DMS153 treated with DMSO at 0.1 percent for 48 hours (cell line): ENCODE measurements at regions not wholly inside any gene's neighbourhood (a gene's known extent, or its start where the extent isn't known, plus 50 kb on each side); places are given as distances from the start of the nearest gene placed in this dataset.
"Not testable (repeated sequence)": the region's sequence is repeated elsewhere in the genome, so short reads cannot be mapped to it uniquely, and the experiment has no call there.

Experiments used
- DNase-seq: peaks from one replicate; lab custom pipeline; 2025; ENCODE audit not compliant: unreplicated experiment; lab: John Stamatoyannopoulos, UW

- DNase-seq = no peak
Measured at GRCh38 chr18:59848002-59848401, 51.8 kb upstream of the PMAIP1 start.

- DNase-seq = not testable (repeated sequence)
Measured at GRCh38 chr18:59847491-59847846, 52.3 kb upstream of the PMAIP1 start.

- DNase-seq = no peak
Measured at GRCh38 chr18:59846814-59847490, 52.8 kb upstream of the PMAIP1 start.

GRCh38 chr18:59842947-59843346 lies 56.8 kb upstream of the PMAIP1 start:
- no peak for DNase-seq

GRCh38 chr18:59839931-59840685 lies 59.7 kb upstream of the PMAIP1 start:
- no peak for DNase-seq

GRCh38 chr18:59839246-59839645 lies 60.5 kb upstream of the PMAIP1 start:
- no peak for DNase-seq

DNA sequence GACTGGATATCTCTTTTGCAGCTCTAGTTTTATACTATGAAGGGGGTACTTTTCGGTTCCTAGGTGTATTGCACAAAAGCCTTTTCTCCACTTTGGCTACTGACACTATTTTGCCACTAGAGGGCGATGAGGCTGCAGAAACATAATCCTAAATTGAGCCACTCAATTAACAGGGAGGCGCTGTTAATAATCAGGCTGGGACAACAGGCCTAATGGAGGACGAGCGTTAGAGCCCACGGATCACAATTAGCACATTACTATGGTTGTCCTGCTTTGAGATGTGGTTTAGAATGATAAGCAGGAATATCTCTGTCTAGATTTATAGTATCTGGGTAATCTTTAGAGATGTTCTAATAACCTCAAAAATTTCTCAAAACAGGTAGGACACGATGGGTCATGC lies 62.2 kb upstream of the PMAIP1 start:
- peak; percentile 23 for DNase-seq

- no peak for DNase-seq
Measured at GRCh38 chr18:59835605-59836379, 64.0 kb upstream of the PMAIP1 start.

DNA sequence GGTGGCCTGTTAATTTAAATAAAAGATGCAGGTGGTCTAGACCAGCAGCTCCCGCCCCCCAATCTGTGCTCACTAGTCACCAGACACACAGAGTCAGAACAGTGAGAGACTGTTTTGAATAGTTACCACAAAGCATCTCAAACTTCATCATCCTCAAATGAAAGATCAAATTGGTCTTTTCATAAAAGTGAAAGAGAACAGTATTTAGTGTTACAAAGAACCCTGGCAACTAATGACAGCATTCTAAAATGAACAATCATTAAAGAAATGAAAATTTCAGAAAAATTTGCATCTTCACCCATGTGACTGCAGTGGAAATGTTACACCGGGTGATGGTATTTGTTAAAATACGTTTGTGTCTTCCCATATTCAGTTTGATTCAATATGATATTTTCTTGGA lies 65.5 kb upstream of the PMAIP1 start:
- DNase-seq = no peak

DNA sequence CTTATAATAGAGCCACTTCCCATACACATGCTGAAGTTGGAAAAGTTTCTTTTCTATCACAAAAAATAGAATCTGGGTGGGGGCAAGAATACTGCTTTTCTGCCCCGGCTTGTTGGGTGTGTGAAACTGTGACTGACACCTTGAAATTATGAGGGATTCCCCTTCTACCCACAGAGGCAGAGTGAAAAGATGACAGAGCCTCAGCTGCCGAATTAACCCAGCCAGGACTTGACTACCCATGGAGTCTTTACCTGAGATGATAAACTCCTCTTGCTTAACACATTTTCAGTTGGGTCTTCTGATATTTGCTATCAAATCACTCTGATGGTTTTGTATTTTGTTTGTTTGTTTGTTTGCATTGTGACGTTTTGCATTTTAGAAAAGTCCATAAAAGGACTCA lies 66.0 kb upstream of the PMAIP1 start:
- DNase-seq = no peak

DNA sequence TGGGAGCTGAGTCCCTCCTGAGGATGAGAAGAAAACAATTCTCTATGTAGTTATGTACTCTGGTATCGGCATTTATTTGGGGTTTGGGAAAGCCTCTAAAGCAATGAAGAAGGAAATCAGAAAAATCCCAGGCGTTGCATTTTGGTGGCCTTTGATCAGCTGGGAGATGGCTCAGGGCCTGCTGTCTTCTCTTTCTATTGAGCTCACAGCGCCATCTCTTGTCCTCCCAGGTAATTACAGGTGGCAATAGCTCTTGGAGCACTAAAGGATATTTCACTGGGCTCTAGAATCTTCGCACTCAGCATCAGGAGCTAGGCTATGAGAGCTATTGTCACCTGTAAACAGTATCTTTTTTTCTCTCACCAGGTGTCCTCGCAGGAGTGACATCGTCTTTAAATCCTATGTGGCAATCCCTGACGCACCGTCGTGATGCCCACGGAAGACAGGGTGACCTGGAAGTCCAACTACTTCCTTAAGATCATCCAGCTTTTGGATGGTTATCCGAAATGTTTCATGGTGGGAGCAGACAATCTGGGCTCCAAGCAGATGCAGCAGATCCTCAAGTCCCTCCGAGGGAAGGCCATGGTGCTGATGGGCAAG lies 76.1 kb upstream of the PMAIP1 start:
- peak; percentile 60 for DNase-seq

GRCh38 chr18:59822612-59823550 lies 76.9 kb upstream of the PMAIP1 start:
- no peak for DNase-seq

- DNase-seq = no peak
Measured at GRCh38 chr18:59821983-59822382, 77.8 kb upstream of the PMAIP1 start.

GRCh38 chr18:59820663-59821062 lies 79.1 kb upstream of the PMAIP1 start:
- DNase-seq = no peak

DNA sequence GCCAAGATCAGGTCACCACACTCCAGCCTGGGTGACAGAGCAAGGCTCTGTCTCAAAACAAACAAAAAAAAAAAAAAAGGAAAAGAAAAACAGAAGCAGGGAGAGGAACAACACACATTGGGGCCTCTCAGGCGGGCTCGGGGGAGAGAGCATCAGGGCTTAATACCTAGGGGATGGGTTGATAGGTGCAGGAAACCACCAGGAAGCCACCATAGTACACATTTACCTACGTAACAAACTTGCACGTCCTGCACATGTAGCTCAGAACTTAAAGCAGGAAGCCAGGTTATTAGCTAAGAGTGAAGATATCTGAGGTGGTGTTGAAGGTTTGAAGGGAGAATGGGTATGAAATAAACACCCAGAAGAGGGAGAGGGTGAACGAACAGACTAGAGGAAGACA lies 81.0 kb upstream of the PMAIP1 start:
- no peak for DNase-seq

GRCh38 chr18:59814891-59815290 lies 84.9 kb upstream of the PMAIP1 start:
- no peak for DNase-seq

GRCh38 chr18:59813942-59814341 lies 85.9 kb upstream of the PMAIP1 start:
- no peak for DNase-seq

DNA sequence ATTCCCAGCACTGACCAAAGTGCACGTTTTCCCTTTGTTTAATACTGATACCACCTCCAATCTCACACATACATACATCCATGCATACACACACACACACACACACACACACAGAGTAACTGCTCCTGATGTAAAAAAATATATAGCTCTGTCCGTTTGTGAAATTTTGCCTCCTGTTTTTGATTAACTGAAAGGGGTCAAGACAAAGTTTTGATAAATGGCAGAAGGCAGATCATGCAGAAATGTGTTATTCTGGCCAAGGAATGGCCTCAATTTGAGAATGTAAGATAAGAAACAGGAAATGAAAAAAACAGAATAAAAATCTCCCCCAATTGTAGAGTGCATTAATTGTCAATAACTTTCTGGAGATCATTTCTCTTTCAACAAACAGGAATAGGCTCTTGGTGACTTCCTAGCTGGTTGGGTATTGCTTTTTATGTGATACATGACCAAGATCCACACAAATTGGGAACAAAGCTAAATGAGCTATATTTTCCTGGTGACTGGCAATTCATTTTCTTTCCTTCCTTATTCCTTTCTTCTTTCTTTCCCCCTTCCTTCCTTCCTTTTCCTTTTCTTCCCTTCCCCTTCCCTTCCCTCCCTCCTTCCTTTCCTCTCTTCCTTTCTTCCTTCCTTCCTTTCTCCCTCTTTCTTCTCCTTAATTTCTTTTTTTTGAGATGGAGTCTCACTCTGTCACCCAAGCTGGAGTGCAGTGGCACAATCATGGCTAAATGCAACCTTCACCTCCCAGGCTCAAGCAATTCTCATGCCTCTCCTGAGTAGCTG lies 88.9 kb upstream of the PMAIP1 start:
- no peak for DNase-seq

GRCh38 chr18:59810183-59810582 lies 89.6 kb upstream of the PMAIP1 start:
- DNase-seq = no peak

DNA sequence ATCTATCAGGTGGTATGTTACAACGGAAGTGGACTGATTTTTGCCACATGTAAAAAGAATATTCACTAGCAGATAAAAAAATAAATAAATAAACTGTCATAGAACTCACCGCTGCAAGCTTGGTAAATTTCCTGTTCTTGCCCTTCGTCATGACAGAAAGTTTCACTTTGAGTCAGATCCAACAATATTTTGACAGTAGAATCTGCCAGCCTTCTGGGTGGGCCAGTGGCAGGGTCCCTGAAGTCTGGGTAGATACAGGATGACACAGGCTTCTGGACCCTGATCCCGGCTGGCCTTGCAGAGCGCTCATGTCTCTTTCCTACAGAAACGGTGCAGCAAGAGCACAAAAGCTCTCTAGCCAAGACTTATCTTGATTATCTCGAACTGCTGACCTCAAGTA lies 97.8 kb upstream of the PMAIP1 start:
- no peak for DNase-seq
